NK-92 treated with Interleukin-12 subunit alpha and Interleukin-12 subunit beta, amount 100 ng/mL, for 24 hours (cell line): ENCODE measurements at regions not wholly inside any gene's neighbourhood (a gene's known extent, or its start where the extent isn't known, plus 50 kb on each side); places are given as distances from the start of the nearest gene placed in this dataset.
"Not testable (repeated sequence)": the region's sequence is repeated elsewhere in the genome, so short reads cannot be mapped to it uniquely, and the experiment has no call there.

Source experiments
- DNase-seq: peaks from one replicate; lab custom pipeline; 2025; lab: John Stamatoyannopoulos, UW

DNA sequence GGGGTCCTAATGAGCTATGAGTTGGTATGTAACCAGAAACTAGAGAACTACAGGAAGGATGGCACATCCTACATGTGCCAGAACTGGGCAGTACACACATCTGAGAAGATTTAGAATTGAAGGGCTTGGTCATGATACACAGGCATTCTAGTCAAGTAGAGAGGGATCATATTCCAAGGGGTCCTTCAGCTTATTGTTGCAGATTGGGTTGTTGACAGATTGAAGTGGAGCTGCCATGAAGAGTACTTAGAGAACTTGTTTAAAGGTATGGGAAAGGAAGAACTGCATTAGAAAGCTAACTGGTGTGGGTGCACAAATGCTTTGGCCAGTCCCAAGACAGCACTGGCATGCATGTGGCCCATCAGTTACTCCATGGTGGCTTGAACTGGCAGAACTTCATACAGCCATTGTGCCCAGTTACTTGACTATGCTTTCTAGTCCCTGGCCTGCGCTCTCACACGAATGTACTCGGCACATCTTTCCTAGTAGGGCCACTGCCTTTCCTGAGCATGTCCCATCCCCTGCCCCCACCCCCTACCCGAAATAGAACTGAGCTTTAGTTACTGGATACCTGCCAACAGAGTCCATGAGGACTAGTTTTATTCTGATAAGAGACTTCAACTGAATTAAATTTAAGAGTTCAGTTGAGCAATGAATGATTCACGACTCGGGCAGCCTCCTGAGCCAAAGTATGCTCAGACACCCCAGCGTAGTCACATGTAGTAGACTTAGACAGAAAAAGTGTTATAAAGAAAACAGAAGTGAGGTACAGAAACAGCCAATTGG is 64.0 kb downstream of the CCNG2 start:
- no peak for DNase-seq

DNA sequence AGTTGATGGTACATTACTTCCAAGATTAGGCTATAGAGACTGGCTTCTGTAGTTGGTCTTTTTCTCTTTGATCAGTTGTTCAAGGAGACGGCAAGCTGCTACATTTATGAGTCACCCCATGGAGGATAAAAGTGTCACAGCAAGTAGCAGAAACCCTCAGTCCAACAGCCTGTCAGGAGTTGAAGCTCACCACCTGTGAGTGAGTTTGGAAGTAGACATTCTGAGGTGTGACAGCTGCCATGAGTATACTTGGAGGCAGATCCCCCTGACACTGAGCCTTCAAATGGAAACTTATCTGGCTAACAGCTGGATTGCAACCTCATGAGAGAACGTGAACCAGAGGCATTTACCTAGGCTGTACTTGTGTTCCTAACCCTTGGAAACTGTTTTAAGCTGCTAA is 68.0 kb downstream of the CCNG2 start:
- no peak for DNase-seq

DNA sequence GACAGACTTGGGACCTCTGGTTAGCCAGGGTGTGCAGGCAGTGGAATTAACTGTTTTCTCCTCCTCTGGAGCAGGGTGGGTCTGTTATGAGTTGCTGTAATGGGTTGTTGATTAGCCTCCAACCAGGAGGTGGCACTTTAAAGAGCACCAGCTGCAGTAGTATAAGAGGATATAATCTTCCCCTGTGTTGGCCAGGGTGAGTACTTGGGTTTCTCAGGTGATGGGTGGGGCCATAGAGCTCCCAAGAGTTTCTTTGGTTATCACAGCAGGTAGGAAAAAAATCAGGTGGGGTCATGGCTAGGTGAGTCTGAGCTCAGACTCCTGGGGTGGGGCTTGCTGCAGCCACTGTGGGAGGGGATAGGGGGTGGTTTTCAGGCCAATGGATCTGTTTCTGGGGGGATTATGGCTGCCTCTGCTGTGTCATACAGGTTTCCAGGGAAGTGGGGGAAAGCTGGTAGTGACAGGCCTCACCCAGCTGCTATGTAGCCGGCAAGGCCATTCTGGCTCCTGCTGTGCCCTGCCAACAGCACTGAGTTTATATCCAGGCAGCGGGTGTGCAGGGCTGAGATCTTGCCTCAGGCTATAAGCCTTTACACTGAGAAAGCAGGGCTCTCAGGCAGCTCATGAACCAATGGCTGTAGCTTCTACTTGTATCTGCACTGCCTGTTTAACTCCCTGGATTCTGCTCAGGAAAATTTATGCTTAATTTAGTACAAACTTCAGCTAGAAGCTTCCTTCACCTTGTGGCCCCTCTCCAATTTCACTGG is 70.1 kb downstream of the CCNG2 start:
- no peak for DNase-seq

DNA sequence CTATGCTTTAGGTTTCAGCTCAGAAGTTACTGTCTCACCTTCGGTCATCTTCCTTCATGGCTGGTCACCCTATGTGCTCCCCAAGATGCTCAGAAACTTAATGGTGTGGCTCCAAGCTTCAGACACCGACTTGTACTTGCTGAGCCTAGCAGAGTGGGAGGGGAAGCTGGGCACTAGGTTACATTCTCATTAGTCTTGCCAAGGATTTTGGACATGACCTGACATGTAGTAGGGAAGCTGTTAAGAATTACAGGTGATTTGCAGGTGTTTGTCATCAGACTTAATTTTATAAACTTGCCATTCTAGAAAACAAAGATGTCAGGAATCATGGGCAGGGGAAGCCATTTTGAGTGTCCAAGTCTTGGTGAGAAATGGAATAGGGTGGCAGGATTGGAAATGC is 72.4 kb downstream of the CCNG2 start:
- no peak for DNase-seq

DNA sequence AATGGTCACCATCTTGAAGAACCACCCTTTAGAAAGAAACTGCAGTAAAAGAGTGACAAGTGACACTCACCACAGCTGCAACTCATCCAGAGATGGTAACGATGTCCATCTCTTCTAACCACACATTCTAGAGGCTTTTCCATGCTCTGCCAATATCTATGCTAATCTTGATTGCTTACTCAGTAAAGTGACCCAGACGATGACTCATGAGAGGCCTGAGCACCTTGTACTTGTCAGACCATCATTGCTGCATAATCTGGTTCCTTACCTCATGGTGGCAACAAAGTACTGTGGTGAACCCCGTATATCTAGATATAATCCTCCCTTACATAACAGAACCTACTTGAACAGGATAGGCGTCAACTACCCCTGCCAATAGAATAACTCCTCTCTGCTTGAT is 75.6 kb downstream of the CCNG2 start:
- DNase-seq, result no peak

DNA sequence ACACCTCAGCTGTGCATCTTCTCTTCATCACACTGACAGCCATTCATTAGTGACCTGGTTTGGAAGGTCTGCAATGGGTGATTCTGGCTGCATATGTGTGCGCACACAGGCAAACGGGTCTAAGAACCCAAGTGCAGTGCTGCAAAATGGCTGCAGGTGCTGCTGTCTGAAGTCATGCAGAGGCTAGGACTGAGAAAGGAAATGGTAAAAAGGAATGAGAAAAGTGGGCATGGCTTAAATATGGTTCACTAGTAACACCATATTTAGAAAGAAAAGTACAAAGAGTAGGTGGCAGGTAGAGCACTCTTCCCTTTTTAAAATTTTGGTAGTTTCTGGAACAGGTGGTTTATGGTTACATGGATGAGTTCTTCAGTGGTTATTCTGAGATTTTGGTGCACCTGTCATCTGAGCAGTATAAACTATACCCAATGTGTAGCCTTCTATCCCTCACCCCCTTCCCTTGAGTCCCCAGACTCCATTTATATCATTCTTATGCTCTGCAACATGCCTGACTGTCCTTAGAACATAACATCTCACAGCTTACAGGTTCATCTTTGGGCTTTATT is 78.4 kb downstream of the CCNG2 start:
- DNase-seq, result no peak

DNA sequence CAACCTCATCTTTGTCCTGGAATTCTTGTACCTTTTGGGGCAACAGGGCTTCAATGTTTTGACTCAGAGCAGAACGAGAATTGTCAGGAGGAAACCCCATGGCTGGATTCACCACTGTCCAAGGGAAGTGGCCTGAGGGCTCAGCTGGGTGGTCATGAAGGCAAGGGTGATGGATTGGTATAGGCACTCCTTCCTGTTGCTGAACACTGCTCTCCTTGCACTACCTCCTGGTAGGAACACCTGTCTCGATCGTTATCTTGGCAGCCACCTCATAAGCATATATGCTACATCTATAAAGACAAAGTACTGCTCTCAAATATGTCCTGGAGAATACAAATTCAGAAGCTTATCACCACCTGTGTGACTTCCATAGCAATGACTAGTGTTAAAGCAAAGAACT is 79.8 kb downstream of the CCNG2 start:
- no peak for DNase-seq

DNA sequence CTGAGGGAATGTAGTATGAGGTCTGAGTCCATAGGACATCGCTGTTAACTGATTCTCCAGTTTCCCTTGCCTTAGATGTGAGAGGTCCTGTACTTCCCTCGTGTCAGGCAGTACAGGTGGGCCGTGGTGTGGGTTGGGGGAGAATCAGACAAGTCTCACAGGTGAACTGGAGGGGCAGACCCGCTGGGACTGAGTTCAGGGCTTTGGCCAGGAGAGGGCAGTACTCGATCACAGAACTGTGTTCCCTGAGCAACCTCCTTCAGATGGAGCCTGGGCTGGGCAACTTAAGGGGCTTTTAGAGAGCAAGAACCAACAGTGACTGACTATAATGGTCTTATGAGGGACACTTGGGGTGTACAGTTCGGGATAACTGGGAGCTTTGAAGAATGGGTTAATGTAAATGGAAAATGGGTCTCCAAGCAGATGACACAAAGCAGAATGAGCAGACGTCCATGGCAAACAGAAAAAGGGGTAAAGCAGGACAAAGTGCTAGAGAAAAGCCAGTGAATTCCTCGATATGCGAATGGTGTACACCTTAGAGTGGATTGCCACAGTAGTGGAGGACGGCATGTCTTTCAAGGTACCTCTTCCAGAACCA is 83.6 kb downstream of the CCNG2 start:
- DNase-seq, result peak; percentile 4

DNA sequence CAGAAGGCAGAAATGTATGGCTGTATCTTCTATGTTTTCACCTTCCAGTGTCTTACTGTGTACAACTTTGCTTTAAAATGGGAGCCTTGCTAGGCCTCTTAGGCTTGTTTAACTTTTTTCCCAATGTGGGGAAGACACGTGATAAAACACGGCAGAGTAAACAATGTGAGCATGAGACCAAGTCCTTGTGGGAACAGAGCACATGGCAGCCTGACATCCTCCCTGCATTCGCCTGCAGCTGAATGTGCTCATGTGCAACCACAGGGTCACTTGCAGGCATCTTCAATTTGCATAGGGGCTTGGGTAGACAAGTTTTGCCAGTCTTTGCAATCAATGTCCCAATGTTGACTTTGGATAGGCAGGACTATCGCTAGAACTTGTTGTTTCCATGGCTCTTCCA is 91.8 kb downstream of the CCNG2 start:
- DNase-seq, result no peak

DNA sequence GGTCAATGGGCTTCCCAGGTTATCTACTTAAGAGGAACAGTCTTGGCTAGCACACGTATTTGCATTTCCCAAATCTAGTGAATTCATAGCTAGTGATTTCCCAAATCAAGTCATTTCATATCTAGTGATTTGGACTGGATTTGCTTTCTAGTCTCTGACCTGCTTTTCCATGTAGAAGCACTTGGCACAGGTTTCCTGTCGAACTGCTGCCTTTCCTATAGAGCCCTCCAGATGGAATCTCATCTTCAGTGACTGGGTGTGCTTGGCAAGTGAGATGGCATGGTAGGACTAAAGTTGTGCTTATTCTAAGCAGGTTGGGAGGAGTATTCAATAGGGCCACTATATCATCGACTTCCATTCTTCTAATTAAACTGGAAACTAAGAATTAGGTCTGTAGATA is 94.7 kb downstream of the CCNG2 start:
- DNase-seq, result no peak

DNA sequence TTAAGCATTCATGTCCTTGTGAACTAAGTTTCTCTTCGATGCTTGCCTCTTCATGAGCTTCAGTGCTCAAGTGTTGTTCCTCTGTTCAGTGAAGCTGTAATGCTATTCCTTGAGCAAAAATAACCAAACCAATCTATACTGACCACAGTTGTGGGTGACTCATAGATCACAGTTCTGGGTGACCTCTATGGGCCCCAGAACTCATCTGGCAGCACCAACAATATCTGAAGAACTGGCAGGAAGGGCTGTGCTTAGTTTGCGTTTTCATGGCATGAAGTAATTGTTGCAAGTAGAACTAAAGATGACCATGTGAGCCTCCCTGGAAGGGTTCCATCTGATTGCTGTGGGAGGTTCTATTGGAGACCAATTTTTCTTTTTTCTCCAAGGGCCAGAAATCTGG is 106.2 kb downstream of the CCNG2 start:
- DNase-seq, result no peak

DNA sequence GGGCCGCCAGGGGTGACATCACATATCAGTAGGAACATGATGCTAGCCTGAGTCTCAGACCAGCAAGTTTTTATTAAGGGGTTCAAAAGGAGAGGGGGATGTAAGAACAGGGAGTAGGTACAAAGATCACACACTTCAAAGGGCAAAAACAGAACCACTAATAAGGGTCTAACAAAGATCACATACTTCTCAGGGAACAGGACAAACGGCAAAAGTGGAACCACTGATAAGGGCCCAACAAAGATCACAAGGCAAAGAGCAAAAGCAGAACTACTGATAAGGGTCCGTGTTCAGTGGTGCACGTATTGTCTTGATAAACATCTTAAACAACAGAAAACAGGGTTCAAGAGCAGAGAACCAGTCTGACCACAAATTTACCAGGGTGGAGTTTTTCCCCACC is 107.0 kb downstream of the CCNG2 start:
- not testable (repeated sequence) for DNase-seq

DNA sequence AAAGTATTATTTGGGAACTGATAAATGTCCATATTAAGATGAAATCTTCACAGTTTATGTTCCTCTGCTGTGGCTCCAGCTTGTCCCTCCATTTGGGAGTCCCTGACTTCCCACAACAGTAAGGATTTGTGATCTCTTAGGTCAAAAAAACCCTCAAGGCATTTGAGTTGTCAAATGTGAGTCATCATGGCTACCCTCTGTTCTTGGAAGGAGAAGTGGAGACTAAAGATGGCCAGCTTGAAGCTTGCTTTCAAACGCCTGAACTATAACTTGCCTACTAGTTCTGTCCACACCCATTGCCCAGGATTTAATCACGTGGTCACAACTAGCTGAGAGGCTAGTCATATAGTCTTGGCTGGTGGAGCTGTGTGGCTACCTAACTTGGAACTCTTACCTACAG is 107.8 kb downstream of the CCNG2 start:
- no peak for DNase-seq

DNA sequence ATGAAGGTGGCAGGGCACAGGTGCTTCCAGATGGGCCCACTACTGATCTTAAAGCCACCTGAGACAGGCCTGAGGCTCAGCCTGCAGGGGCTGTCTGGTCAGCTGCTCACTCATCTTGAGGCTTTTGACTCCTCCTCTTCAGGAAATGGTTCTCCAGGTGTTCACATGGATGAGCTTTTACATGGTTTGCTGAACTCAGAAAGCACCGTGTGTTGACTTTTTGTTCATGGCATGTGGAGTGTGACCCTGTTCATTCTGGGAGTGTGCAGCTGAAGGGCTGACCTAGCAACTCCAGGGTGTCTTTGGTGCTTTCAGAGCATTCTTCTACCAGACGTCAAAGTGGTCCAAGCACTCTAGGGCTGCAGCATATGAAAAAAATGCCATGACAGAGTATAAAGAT is 111.1 kb downstream of the CCNG2 start:
- no peak for DNase-seq

DNA sequence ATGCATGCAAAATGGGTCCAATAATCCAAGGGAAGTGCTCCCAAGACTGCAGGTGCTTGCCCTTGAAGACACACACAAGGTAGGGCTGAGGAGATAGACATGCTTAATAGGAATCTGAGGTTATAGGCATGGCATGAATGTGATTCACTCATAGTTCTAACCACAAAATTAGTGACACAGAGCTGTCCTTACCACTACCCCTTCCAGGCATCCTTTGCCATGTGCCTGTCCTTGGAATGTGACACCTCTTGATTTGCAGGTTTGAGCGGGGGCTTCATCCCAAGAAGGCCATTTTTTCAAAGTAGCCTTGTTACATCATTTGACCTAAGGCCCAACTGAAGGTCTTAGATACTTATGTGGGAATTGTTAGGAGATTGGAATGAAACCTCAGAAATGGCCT is 112.5 kb downstream of the CCNG2 start:
- DNase-seq, result no peak

DNA sequence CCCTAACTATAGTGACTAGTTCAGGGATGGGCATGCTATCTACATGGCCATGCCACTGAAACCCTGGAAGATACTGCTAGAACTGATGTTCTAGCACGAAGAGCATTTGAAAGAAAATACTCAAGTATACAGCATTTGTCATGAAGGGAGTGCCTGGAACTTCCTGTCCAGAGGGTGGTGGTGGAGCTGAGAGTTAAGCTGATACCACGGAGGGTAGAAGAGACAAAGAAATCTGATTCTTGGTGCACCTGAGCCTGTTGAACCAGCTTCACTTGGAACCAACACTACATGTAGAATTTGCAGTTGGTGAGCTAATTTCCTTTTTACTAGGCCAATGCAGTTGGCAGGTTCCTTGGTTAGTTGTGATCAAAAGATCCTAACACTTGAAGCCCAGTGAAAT is 116.4 kb downstream of the CCNG2 start:
- DNase-seq, result no peak

DNA sequence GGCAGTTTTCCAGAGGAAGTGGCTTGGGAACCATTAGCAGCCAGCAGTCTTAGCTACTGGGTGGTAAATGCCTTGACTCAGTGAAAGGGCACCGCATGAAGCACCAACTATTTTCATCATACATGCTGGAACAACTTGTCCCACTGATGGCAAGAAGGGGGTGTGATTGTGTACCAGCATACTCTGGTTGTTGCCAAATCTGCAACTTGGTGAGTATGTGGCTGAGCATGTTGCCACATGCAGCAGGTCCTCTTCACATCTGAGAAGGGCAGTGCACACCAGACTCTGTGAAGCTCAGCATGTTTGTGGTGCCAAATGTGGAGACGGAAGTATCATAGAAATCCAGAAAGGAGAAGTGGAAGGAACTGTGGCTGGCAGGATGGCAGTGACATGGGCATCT is 122.1 kb downstream of the CCNG2 start:
- DNase-seq, result not testable (repeated sequence)

DNA sequence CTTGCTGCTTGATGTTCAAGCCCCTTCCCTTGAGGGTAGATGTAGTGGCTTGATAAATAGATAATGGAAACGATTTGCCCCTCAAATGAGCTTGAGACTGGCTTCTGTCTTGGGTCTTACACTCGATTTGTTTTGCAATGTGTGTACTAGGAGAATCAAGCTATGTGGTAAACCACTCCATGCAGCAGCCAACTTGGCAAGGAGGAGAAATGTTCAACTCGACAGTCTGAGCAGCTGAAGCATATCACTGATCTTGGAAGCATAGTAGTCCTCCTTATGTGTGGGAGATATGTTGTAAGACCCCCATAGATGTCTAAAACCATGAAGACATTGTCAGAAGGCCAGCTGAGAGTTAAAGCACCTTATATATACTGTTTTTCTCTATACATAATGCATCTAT is 125.3 kb downstream of the CCNG2 start:
- no peak for DNase-seq

DNA sequence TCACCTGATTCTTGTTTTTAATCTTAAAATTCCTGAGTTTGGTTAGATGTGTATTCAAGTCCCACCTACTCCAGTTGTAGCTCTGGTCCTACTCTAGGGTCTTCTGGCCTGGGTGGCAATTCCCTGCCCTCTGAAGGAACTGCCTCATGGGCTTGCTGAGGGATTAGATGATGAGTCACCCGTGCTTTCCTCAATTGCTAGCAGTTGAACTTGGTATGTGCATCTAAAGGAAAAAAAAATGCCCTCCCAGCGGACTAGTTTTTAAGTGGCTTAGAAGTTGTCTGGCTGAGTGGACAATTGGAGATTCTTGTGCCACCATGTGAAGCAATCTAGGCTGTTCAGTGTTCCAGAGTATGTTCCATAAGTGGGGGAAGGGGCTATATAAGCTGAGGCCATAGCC is 127.0 kb downstream of the CCNG2 start:
- DNase-seq, result no peak

DNA sequence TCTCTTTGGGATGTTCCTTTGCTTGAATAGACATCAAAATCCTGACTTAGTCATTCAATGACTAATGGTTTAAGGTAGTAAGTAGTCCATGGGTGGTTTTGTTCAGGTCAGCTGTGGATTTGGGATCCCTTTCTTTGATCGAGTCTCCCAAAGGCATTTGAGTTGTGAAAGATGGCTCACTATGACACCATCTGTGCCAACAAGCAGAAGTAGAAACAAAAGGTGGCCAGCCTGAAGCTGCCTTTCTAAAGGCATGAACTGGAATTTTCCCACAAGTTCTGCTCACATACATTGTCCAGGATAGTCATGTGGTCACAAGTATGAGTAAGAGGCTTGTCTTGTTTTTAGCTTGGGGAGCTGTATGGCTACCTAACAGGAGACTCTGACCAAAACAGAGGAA is 129.9 kb downstream of the CCNG2 start:
- DNase-seq, result no peak

DNA sequence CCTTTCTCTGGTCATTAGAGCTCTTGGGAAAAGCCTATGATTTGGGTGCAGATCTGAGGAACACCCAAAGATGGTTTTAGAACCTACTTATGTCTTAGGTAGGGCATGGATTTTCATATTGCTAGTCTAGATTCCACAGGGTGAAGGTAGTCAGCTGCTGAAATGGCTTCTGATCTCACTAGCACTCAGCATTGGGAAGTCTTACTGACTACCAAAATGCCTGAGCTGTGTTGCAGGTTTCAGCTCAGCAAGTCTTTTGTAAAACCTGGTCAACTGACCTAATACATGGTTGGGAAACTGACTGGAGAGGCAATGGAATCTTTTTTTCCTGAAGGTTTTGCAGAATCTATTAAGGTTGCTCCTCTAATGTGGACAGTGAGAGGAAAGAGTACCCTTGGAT is 136.4 kb downstream of the CCNG2 start:
- no peak for DNase-seq

DNA sequence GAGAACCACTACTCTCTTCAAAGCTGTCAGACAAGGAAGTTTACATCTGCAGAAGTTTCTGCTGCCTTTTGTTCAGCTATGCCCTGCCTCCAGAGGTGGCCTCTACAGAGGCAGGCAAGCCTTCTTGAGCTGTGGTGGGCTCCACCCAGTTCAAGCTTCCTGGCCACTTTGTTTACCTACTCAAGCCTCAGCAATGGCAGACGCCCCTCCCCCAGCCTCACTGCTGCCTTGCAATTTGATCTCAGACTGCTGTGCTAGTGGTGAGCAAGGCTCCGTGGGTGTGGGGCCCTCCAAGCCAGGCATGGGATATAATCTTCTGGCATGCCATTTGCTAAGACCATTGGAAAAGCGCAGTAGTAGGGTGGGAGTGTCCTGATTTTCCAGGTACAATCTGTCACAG is 144.0 kb downstream of the CCNG2 start:
- DNase-seq, result not testable (repeated sequence)

DNA sequence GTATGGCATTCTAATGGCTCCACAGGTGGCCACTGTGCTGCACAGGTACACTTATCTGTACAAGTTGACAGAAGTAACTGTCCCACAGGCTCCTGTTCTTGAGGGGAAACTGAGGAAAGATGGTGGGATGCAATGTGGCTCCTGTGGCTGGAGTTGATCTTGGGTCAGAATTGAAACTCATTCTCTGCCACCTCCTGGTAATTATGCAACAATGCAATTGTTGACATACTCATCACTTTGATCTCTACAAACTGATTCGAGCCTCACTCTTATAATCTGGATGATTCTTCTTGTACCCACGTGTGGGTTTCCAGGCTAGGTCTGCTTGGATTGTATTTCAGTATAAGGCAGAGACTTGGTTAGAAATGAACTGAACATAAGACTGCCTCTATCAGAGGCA is 148.8 kb downstream of the CCNG2 start:
- no peak for DNase-seq
